Thyroid gland (tissue), 4 donors: ENCODE measurements at regions not wholly inside any gene's neighbourhood (a gene's known extent, or its start where the extent isn't known, plus 50 kb on each side); places are given as distances from the start of the nearest gene placed in this dataset.

Experiments used
- CTCF ChIP-seq, 6 experiments: fragments of 200-600 bp in 3 of 6; fragments of 450-650 bp in 3 of 6; sonication (generic) in 3 of 6; IDR thresholded peaks; one replicate each; pipeline ENCODE4 v1.5.1; 2016 to 2019; ENCODE audit warnings: antibody characterized with exemption in 6 of 6, mild to moderate bottlenecking in 2 of 6, inconsistent platforms in 1 of 6, moderate library complexity in 1 of 6
- POLR2A ChIP-seq, 2 donors: fragments of 450-650 bp; IDR thresholded peaks; one replicate each; pipeline ENCODE4 v1.6.1; 2017; ENCODE audit warnings: antibody characterized with exemption in 2 of 2, mild to moderate bottlenecking in 2 of 2, moderate library complexity in 1 of 2

GRCh38 chr18:59778434-59778833, 81.2 kb upstream of the CCBE1 start:
- TF ChIP-seq CTCF (IDR thresholded peaks at IDR 0.05) (no peak), POLR2A (IDR thresholded peaks at IDR 0.05) (no peak)
